ENCODE measurements at regions not wholly inside any gene's neighbourhood (a gene's known extent, or its start where the extent isn't known, plus 50 kb on each side); places are given as distances from the start of the nearest gene placed in this dataset.

DNA sequence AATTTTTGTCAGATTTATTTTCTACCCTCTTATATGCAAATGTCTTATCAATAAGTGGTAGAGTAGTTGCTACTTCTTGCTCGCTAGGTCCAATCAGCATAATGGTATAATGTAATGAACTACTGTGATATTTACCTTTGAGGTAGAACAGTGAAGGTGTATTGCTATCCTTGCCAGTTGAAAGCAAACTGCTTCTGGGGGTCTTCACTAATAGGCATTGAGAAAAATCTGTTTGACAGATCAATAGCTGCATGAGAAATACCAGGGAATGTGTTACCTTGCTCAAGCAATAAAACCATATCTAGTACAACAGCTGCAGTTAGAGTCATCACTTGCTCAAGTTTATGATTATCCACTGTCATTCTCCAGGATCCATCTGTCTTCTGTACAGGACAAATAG, 50.1 kb upstream of the EFEMP1 start:
- Mint-ChIP-seq H3K36me3 (no peaks in the 10 kb centered on the region), H3K9me3 (peaks cover 5% of the 10 kb centered on the region), H3K4me1 (peaks cover 4% of the 10 kb centered on the region), H3K27me3 (ENCODE audit: low read depth) (peaks cover 15% of the 10 kb centered on the region), H3K27ac (no peak overlapping the region), H3K4me3 (no peak overlapping the region)
- no peak for DNase-seq (ENCODE audit: low spot score in 2 of 2, unreplicated experiment in 2 of 2)
- TF ChIP-seq, protein P1, sequence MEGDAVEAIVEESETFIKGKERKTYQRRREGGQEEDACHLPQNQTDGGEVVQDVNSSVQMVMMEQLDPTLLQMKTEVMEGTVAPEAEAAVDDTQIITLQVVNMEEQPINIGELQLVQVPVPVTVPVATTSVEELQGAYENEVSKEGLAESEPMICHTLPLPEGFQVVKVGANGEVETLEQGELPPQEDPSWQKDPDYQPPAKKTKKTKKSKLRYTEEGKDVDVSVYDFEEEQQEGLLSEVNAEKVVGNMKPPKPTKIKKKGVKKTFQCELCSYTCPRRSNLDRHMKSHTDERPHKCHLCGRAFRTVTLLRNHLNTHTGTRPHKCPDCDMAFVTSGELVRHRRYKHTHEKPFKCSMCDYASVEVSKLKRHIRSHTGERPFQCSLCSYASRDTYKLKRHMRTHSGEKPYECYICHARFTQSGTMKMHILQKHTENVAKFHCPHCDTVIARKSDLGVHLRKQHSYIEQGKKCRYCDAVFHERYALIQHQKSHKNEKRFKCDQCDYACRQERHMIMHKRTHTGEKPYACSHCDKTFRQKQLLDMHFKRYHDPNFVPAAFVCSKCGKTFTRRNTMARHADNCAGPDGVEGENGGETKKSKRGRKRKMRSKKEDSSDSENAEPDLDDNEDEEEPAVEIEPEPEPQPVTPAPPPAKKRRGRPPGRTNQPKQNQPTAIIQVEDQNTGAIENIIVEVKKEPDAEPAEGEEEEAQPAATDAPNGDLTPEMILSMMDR (IDR thresholded peaks at IDR 0.05; ENCODE audit: unreplicated experiment), result no peak

DNA sequence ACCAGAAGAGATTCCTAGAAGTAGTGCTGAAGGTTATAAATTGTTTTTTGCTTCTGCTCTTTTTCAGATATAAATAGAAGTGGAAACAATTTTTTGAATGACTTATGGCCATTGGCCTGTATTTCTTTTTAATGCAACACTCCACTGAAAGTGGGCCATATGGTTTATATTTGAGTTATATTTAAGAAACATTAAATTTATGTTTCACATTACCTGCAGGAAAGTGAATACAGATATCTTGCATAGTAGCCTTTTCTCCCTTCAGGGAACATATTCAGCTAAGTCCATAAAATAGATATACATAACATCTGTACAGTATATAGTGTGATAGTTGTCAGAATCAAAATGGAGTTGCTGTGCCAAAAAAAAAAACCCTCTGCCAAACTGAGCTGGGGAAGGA, 53.1 kb upstream of the EFEMP1 start:
- H3K9me3 Mint-ChIP-seq, result peaks cover 18% of the 10 kb centered on the region

GRCh38 chr2:55985406-55985805, 61.8 kb upstream of the EFEMP1 start:
- no peak for DNase-seq (ENCODE audit: low spot score in 2 of 2, unreplicated experiment in 2 of 2)
- no peaks in the 10 kb centered on the region for H3K36me3 Mint-ChIP-seq
- peaks cover 5% of the 10 kb centered on the region for H3K9me3 Mint-ChIP-seq
- H3K4me1 Mint-ChIP-seq, result no peaks in the 10 kb centered on the region
- H3K4me3 Mint-ChIP-seq, result no peak overlapping the region
- TF ChIP-seq, protein P1 (IDR thresholded peaks at IDR 0.05; ENCODE audit: unreplicated experiment), result no peak
- H3K27ac Mint-ChIP-seq, result no peak overlapping the region
- peaks cover 21% of the 10 kb centered on the region for H3K27me3 Mint-ChIP-seq (ENCODE audit: low read depth)

More for the DNA sequence above, 53.1 kb upstream of the EFEMP1 start:
- H3K4me1 Mint-ChIP-seq, result peaks cover 4% of the 10 kb centered on the region
- H3K27me3 Mint-ChIP-seq (ENCODE audit: low read depth), result peaks cover under 1% of the 10 kb centered on the region
- TF ChIP-seq, protein P1 (IDR thresholded peaks at IDR 0.05; ENCODE audit: unreplicated experiment), result no peak
- DNase-seq (ENCODE audit: low spot score in 2 of 2, unreplicated experiment in 2 of 2), result no peak
- H3K4me3 Mint-ChIP-seq, result no peak overlapping the region
- H3K36me3 Mint-ChIP-seq, result peaks cover 2% of the 10 kb centered on the region
- H3K27ac Mint-ChIP-seq, result no peak overlapping the region

GRCh38 chr2:55986001-55986400, 62.4 kb upstream of the EFEMP1 start:
- Mint-ChIP-seq H3K4me1 (no peaks in the 10 kb centered on the region), H3K9me3 (no peaks in the 10 kb centered on the region), H3K27ac (no peak overlapping the region), H3K27me3 (ENCODE audit: low read depth) (peaks cover 27% of the 10 kb centered on the region), H3K4me3 (no peak overlapping the region), H3K36me3 (no peaks in the 10 kb centered on the region)
- no peak for DNase-seq (ENCODE audit: low spot score in 2 of 2, unreplicated experiment in 2 of 2)
- TF ChIP-seq, protein P1 (IDR thresholded peaks at IDR 0.05; ENCODE audit: unreplicated experiment), result no peak

DNA sequence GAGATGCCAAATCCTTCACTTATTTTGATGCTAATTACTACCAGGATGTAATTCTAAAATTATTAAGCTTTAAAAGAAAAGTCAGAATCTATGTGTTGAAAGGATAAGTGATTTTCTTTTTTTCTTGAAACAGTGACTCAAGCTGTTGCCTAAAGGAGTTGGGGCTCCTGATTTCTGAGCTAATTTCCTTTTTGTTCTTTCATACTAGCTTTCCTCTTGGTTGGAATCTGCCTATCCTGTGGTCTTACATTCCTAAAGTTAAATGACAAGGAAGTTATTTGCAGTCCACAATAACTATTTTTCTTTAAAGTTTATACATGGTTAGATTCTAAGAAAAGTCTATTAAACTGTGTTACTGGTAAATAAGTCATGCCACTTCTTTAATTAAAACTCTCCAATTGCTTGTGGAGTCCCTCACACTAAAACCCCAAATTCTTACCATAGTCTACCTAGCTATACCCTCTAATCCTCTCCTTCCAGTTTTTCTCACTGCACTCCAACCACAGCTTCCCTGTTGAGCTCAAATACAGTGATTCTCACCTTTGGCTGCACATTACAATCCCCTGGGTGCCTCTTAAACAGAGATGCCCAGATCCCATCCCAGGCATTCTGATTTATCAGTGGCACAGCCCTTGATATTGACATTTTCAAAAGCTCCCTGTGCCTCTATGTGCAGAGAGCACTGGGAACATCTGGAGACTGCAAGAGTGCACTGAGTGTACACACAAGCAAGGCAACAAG, 63.3 kb upstream of the EFEMP1 start:
- H3K27ac Mint-ChIP-seq, result no peak overlapping the region
- TF ChIP-seq, protein P1 (IDR thresholded peaks at IDR 0.05; ENCODE audit: unreplicated experiment), result no peak
- peaks cover 35% of the 10 kb centered on the region for H3K27me3 Mint-ChIP-seq (ENCODE audit: low read depth)
- H3K4me3 Mint-ChIP-seq, result no peak overlapping the region
- no peaks in the 10 kb centered on the region for H3K36me3 Mint-ChIP-seq
- H3K9me3 Mint-ChIP-seq, result no peaks in the 10 kb centered on the region
- no peaks in the 10 kb centered on the region for H3K4me1 Mint-ChIP-seq
- DNase-seq (ENCODE audit: low spot score in 2 of 2, unreplicated experiment in 2 of 2), result no peak

Data from mesothelial cell of epicardium (in vitro differentiated cells).